ENCODE measurements at regions not wholly inside any gene's neighbourhood (a gene's known extent, or its start where the extent isn't known, plus 50 kb on each side); places are given as distances from the start of the nearest gene placed in this dataset.

DNA sequence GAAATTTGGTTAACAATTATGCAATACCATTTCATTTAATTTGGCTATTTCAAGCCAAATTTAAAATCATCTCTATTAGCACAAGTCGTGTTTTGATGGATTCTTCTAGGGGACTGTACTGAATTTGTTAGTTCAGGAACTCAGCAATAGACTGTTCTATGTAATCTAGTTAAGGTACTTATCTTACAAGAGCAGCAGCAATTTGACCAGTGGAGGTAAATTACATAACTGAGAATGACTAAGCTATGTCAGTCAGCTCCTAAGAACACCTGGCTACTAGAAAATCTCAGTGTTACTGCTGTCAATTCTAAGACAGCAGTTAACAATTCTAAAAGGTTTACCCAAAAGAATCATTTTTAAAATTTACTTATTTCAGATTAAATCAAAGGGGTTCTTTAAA lies 513.9 kb upstream of the ZWINT start:
- no peak for DNase-seq (ENCODE audit: low read depth)
- no peak overlapping the region for H3K4me3 ChIP-seq (ENCODE audit: low read depth, low read length)

DNA sequence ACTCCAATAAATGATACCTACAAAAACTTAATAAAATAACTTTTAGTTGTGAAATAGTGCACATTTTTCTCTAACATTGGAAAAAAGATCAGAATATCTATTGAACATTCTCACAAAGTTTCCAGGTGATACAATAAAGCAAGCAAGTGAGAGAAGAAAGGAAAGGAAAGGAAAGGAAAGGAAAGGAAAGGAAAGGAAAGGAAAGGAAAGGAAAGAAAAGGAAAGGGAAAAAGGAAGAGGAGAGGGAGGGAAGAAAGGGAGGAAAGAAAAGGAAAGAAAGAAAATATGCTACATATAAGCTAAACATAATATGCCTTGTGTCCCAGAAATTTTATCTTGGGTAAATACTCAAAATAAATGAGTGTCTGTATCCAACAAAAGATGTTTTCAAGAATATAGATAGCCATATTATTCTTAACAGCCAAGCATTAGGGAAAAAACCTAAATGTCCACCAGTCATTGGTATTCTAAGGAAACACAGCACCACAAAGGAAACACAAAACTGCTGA lies 510.2 kb upstream of the ZWINT start:
- DNase-seq (ENCODE audit: low read depth), result no peak
- no peak overlapping the region for H3K4me3 ChIP-seq (ENCODE audit: low read depth, low read length)

- DNase-seq (ENCODE audit: low read depth), result no peak
- no peak overlapping the region for H3K4me3 ChIP-seq (ENCODE audit: low read depth, low read length)
Observed at GRCh38 chr10:56867236-56867635, 506.2 kb upstream of the ZWINT start.

GRCh38 chr10:56856569-56856968 lies 495.5 kb upstream of the ZWINT start:
- DNase-seq (ENCODE audit: low read depth), result no peak
- no peak overlapping the region for H3K4me3 ChIP-seq (ENCODE audit: low read depth, low read length)

- H3K4me3 ChIP-seq (ENCODE audit: low read depth, low read length), result no peak overlapping the region
- no peak for DNase-seq (ENCODE audit: low read depth)
Observed at GRCh38 chr10:56844978-56845529, 484.0 kb upstream of the ZWINT start.

DNA sequence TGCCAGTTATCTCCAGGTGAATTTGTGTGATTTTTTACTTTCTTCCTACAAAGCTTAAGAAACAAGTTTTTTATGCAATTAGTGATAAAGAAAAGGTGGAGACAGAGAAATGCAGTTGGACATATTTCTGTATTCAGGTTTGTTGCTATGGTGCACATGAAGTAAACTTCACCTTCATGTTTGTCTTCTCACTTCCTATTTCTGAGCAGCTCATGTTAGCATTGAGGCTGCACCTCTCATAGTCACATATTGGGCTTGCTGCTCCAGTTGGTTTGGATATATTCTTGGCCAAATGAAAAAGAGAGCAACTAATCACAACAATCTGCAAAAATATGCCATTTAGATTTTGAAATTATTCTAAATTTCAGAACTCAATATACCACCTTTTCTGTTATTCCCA lies 475.6 kb upstream of the ZWINT start:
- no peak for DNase-seq (ENCODE audit: low read depth)
- H3K4me3 ChIP-seq (ENCODE audit: low read depth, low read length), result no peak overlapping the region

GRCh38 chr10:56831681-56832080 lies 470.6 kb upstream of the ZWINT start:
- DNase-seq (ENCODE audit: low read depth), result no peak
- no peak overlapping the region for H3K4me3 ChIP-seq (ENCODE audit: low read depth, low read length)

DNA sequence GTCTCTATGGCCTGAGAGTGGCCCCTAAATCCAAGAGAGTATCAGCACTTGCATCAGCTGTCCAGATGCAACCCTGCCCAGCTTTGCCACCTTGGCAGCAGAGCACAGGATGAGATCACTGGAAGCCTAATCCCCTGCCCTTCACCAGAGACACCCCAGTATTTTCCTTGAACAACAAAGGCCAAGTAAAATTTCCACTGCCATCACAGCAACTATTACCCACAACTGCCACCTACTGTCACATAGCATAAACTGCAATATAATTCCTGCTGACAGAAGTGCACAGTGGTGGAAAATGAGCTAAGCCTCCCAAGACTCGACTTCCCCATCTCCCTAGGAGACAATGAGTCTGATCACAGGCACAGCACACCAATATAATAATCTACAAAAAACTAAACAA lies 462.8 kb upstream of the ZWINT start:
- no peak overlapping the region for H3K4me3 ChIP-seq (ENCODE audit: low read depth, low read length)
- DNase-seq (ENCODE audit: low read depth), result no peak

DNA sequence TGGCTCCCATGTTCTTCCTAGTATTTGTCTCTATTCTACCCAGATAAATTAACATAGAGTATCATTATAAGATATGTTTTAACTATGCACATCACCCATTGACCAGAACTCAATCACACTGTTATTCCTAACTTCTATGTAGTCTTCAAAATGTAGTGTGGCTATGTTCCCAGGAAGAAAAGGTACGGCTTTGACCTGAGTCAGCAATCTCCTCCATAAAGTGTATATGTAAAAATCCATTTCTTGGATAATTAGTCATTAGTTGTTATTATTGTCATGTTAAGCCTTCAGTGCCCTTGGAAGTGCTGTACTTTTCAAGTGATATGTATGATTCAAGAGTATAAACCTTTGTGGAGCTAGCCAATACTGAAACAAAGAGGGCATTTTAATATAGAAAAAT lies 444.0 kb upstream of the ZWINT start:
- no peak for DNase-seq (ENCODE audit: low read depth)
- H3K4me3 ChIP-seq (ENCODE audit: low read depth, low read length), result no peak overlapping the region

DNA sequence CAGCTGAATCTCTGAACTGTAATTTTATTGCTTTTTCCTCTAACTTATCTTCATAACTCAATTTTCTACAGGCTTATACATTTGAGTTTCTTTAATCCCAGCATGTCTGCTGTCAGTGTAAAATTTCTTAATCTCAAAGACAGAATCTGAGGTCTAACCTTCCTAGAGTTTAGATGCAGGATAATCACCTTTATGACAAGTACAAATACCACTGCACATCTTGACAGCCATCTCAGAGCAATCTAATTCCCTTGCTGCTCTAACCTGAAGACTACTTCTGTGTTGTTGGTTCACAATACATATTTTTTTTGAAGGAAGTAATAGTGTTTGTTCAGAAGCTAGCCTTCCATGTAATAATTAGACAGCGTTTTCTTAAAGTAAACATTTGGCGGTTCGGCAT lies 424.2 kb upstream of the ZWINT start:
- H3K4me3 ChIP-seq (ENCODE audit: low read depth, low read length), result no peak overlapping the region
- no peak for DNase-seq (ENCODE audit: low read depth)

DNA sequence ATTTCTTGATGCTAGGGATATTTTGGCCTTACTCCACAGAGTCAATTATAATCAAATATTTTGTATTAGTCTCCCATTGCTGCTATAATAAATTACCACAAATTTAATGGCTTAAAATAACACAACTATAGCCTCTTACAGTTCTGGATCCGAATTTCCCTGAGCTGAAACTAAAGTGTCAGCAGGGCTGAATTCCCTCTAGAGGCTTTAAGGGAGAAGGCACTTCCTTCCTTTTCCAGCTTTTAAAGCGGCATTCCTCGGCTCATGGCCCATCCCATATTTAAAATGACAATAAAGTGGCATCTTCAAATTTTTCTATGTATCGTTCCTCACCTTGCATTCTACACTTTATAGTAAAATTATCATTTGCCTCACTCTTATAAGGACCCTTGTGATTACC lies 421.4 kb upstream of the ZWINT start:
- no peak overlapping the region for H3K4me3 ChIP-seq (ENCODE audit: low read depth, low read length)
- no peak for DNase-seq (ENCODE audit: low read depth)

- H3K4me3 ChIP-seq (ENCODE audit: low read depth, low read length), result no peak overlapping the region
- no peak for DNase-seq (ENCODE audit: low read depth)
Observed at GRCh38 chr10:56771343-56771742, 410.3 kb upstream of the ZWINT start.

DNA sequence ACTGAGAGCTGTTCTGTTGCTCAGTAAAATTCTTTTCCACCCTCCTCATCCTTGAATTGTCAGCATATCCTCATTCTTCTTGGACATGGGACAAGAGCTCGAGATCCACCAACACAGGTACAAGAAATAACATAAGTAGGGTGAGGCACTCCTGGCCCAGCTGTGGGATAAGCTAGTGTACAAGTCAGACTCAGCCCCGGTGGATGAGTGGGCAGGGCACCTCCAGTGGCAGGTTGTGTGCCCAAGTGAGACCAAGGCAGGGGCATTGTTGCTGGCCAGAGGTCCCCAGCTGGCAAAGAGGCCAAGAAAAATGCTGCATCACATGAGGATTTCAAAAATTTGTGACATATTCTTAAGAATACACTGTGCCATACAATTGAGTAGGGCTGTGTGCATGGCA lies 402.0 kb upstream of the ZWINT start:
- H3K4me3 ChIP-seq (ENCODE audit: low read depth, low read length), result no peak overlapping the region
- DNase-seq (ENCODE audit: low read depth), result no peak

DNA sequence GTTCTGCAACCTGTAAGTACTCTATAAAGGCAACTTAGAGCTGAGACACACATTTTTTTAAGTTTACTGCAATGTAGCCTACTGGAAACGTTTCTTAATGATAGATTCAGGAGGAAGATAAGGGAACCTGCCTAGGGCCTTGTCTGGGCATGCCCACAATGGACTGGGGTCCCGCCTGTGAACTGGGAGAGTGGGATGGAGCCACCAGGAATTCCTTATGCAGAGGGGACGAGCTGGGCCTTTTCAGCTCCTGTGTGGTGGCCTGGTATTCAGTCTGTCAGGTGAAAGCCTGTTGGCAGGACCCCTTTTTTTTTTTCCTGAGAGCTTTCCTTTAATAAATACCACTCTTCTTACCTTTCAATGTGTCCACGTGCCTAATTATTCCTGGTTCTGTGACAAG lies 384.4 kb upstream of the ZWINT start:
- no peak overlapping the region for H3K4me3 ChIP-seq (ENCODE audit: low read depth, low read length)
- DNase-seq (ENCODE audit: low read depth), result no peak

DNA sequence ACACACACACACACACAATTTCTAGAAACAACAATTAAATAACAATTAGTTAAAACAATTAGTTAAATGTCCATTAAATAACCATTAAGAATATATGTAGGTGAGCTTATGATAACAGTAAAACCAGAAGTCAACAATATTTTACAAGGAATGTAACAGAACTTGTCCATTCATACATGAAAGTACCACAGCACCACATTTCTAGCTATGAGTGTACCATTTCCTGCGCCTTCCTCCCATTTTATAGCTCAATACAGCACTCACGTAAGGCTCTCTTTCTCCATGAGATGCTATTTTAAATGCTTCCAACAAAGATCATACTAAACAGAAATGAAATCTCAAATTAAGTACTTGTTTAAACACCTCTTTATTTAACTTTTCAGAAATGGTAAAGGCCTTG lies 367.3 kb upstream of the ZWINT start:
- no peak for DNase-seq (ENCODE audit: low read depth)
- no peak overlapping the region for H3K4me3 ChIP-seq (ENCODE audit: low read depth, low read length)

DNA sequence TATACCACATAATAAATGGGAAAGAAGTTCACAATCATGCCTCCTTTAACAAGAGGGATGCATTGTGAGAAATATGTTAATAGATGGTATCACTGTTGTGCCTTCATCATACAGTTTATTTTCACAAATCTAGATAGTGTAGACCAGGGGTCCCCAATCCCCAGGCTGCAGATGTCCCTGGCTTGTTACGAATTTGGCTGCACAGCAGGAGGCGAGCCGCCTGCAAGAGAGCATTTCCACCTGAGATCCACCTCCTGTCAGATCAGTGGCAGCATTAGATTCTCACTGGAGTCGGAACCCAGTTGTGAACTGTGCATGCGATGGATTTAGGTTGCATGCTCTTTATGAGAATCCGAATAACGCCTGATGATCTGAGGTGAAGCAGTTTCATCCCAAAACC lies 361.9 kb upstream of the ZWINT start:
- H3K4me3 ChIP-seq (ENCODE audit: low read depth, low read length), result no peak overlapping the region
- DNase-seq (ENCODE audit: low read depth), result no peak

GRCh38 chr10:56715262-56715661 lies 354.2 kb upstream of the ZWINT start:
- no peak overlapping the region for H3K4me3 ChIP-seq (ENCODE audit: low read depth, low read length)
- DNase-seq (ENCODE audit: low read depth), result no peak

DNA sequence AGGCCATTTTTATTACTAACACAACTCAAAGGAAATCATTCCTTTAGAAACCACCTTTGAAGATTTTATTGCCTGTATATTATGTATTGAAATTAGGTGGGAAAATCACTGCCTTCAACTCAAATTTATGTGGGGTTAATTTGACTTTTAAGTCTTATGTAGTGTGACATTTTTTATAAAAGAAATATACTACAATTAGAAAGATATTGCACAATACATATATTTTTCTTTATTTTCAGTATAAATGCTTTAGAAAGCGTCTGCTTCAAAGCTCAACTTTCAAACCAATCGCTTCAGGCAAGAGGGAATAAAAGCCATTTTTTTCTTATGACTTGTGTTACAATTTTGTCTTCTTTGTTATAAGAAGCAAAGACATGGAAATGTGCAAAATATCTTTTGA lies 337.4 kb upstream of the ZWINT start:
- no peak overlapping the region for H3K4me3 ChIP-seq (ENCODE audit: low read depth, low read length)
- DNase-seq (ENCODE audit: low read depth), result no peak

DNA sequence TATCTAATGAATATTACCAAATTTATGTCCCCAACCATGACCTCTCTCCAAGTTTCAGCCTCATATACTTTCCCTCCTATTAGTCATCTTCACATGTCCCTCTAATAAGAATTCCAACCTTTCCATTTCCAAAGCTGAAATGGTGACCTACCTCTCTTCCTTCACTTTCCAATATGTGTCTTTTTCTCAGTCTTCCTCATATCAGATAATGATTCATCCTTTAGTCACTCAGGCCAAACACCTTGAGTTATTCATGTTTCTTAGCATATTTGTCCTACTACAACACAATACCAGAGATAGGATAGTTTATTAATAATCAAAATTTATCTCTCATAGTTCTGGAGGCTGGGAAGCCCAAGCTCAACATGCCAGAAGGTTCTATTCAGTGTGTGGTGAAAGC lies 318.5 kb upstream of the ZWINT start:
- no peak for DNase-seq (ENCODE audit: low read depth)

DNA sequence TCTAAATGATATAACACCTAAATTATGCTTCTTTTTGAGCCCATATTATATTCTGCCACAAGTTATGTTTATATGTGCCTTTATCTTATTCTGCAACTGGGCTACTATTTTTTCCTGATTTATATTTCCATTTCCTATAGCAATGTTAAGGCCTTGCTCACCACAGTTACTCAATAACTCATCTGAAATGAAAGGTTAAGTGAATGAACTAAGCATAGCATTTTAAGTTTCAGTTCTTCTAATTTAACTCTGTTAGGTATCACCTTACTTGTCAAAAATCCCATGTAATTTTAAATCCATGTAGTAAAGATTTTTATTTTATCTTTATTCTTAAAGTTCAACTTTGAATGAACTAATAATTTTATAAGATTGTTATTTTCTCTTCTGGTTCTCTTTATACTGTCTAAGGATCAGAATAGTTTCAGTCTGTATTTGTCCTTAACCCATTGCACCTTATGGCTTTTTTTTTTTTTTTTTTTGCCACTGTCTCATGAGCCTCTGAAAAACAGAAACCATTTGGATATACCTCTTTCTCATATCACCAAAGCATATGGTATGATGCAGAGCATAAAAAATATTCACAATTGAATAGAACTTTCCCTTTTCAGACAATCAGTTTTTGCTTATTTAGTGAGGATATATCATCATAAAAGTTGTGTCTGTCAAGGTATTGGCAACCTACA lies 301.8 kb upstream of the ZWINT start:
- H3K4me3 ChIP-seq (ENCODE audit: low read depth, low read length), result no peak overlapping the region
- no peak for DNase-seq (ENCODE audit: low read depth)

More for the DNA sequence above, 318.5 kb upstream of the ZWINT start:
- no peak overlapping the region for H3K4me3 ChIP-seq (ENCODE audit: low read depth, low read length)

DNA sequence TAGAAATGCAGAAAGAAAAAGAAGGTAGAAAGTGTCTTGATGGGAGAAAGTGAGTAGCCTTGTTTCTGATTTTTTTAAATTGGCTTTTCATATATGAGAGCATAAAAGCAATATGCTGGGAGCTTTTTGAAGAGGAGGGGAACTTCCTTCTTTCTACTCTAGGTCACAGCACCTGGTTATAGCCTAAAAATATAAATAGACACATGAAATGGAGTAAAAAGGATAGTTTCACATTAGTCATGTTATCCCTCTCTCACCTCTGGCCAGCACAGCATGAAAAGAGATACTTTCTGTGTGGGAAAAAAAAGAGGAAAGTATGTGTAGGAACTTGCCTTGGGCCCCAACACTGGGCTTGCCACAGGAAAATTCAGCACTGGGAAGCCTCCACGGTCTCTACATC lies 292.2 kb upstream of the ZWINT start:
- H3K4me3 ChIP-seq (ENCODE audit: low read depth, low read length), result no peak overlapping the region
- no peak for DNase-seq (ENCODE audit: low read depth)

Data from skeletal muscle cell (primary cell).